ENCODE measurements at regions not wholly inside any gene's neighbourhood (a gene's known extent, or its start where the extent isn't known, plus 50 kb on each side); places are given as distances from the start of the nearest gene placed in this dataset.

- Histone ChIP-seq H3K9me3 (ENCODE audit: control insufficient read depth, low read length) (peaks cover 14% of the 10 kb centered on the region), H3K4me1 (ENCODE audit: control insufficient read depth, insufficient read depth, low read length) (no peaks in the 10 kb centered on the region), H3K4me3 (ENCODE audit: low read length) (no peak overlapping the region), H3K36me3 (ENCODE audit: control insufficient read depth, insufficient read depth, low read length) (no peaks in the 10 kb centered on the region), H3K9ac (ENCODE audit: extremely low read depth, low read length, poor library complexity, severe bottlenecking) (no peak overlapping the region), H3K27me3 (ENCODE audit: control insufficient read depth, insufficient read depth, low read length, poor library complexity, severe bottlenecking) (no peaks in the 10 kb centered on the region), H3K27ac (ENCODE audit: low read depth, low read length) (no peak overlapping the region)
- H3K4me1 Mint-ChIP-seq: no peaks in the 10 kb centered on the region
- WGBS, 2 experiments (ENCODE audit: insufficient coverage in 1 of 2, insufficient read length in 1 of 2): 94% methylated on average over 2 of the region's 2 CpGs; no CpG with 5 or more reads in 1 of the 2 experiments
- no peak overlapping the region for H3K27ac Mint-ChIP-seq
- no peak for TF ChIP-seq CTCF (conservative IDR thresholded peaks at IDR 0.05)
- H3K36me3 Mint-ChIP-seq (ENCODE audit: low read depth): peaks cover 3% of the 10 kb centered on the region
- no peak for DNase-seq
- peaks cover 29% of the 10 kb centered on the region for H3K9me3 Mint-ChIP-seq
- no peak overlapping the region for H3K4me3 Mint-ChIP-seq
- H3K27me3 Mint-ChIP-seq (ENCODE audit: insufficient read depth): no peaks in the 10 kb centered on the region
Measured at GRCh38 chr4:184275766-184276165, 58.1 kb upstream of the ENPP6 start.

DNA sequence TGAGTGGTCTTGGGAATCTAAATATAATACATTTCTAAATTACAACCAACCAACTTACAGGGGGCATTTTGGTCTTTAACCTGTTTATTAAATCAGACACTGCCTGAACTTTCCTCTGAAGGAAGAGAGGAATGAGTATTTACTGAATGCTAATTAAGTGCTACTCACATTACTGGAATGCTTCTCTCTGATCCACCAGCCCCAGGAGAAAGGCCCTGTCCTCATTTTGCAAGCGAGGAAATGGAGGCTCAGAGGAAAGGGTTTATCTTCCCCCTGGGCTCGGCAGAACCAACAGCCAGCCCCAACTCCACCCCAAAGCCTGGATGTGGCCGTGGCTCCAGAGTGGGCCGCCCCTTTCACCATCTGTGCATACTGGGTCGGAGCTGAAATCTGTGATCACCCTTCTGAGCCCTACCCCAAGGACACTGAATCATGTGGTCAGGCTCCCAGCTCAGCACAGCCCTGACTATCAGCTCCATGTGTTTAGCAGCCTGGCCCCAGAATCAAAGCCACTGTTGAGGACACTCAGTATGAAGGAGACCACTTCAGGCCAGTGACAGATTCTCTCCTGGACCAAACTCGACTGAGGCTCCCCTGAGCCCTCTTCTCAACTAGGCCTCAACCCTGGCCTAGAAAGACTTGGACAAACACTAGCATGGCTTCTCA is 56.7 kb upstream of the ENPP6 start:
- Histone ChIP-seq H3K27me3 (ENCODE audit: control insufficient read depth, insufficient read depth, low read length, poor library complexity, severe bottlenecking) (no peaks in the 10 kb centered on the region), H3K9ac (ENCODE audit: extremely low read depth, low read length, poor library complexity, severe bottlenecking) (no peak overlapping the region), H3K4me1 (ENCODE audit: control insufficient read depth, insufficient read depth, low read length) (no peaks in the 10 kb centered on the region), H3K36me3 (ENCODE audit: control insufficient read depth, insufficient read depth, low read length) (no peaks in the 10 kb centered on the region), H3K4me3 (ENCODE audit: low read length) (no peak overlapping the region), H3K9me3 (ENCODE audit: control insufficient read depth, low read length) (peaks cover 14% of the 10 kb centered on the region), H3K27ac (ENCODE audit: low read depth, low read length) (no peak overlapping the region)
- Mint-ChIP-seq H3K4me3 (no peak overlapping the region), H3K36me3 (ENCODE audit: low read depth) (peaks cover 3% of the 10 kb centered on the region), H3K27ac (no peak overlapping the region), H3K9me3 (peaks cover 29% of the 10 kb centered on the region), H3K4me1 (no peaks in the 10 kb centered on the region), H3K27me3 (ENCODE audit: insufficient read depth) (no peaks in the 10 kb centered on the region)
- peak; percentile 44 for DNase-seq
- WGBS, 2 experiments (ENCODE audit: insufficient coverage in 1 of 2, insufficient read length in 1 of 2): 89 to 92% methylated on average over 2 to 6 of the region's 6 CpGs
- no peak for TF ChIP-seq CTCF (conservative IDR thresholded peaks at IDR 0.05)

DNA sequence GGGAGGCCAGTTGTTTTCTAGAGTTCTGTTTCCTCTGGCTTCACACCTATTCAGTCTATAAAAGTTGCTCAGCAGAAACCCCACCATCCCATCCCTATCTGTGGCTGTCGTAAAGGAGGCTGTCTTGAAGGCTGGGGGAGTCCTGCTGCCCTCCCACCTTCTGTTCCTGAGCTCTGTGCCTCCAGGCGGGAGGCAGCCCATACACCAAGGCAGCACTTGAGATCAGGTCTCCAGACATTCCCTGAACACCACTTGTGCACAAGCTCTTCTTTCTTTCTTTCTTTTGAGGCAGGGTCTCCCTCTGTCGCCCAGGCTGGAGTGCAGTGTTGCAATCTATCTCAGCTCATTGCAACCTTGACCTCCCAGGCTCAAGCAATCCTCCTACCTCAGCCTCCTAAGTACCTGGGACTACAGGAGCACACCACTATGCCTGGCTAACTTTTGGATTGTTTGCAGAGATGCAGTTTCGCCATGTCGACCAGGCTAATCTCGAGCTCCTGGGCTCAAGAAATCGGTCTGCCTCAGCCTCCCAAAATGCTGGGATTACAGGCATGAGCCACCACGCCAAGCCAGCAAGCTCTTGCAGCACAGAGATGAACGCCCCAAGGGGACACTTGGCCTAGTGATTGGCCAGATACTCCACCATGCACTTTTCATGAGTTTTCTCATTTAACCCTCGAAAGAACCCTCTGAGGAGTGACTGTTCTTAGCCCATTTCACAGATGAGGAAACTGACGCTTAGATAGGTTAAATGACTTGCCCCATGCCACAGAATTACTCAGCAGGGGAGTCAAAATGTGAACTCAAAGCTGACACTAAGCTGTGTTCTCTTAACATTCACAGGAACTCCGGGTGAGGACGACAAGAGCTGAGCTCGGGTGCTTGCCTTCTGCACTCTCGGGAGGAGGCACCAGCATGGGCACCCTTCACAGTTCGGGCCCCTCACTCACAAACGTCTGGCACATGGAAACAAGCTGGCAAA is 55.8 kb upstream of the ENPP6 start:
- Histone ChIP-seq H3K36me3 (ENCODE audit: control insufficient read depth, insufficient read depth, low read length) (no peaks in the 10 kb centered on the region), H3K4me3 (ENCODE audit: low read length) (no peak overlapping the region), H3K27ac (ENCODE audit: low read depth, low read length) (no peak overlapping the region), H3K9ac (ENCODE audit: extremely low read depth, low read length, poor library complexity, severe bottlenecking) (no peak overlapping the region), H3K9me3 (ENCODE audit: control insufficient read depth, low read length) (peaks cover 14% of the 10 kb centered on the region), H3K27me3 (ENCODE audit: control insufficient read depth, insufficient read depth, low read length, poor library complexity, severe bottlenecking) (no peaks in the 10 kb centered on the region), H3K4me1 (ENCODE audit: control insufficient read depth, insufficient read depth, low read length) (no peaks in the 10 kb centered on the region)
- Mint-ChIP-seq H3K4me1 (no peaks in the 10 kb centered on the region), H3K36me3 (ENCODE audit: low read depth) (peaks cover 3% of the 10 kb centered on the region), H3K4me3 (no peak overlapping the region), H3K27me3 (ENCODE audit: insufficient read depth) (no peaks in the 10 kb centered on the region), H3K9me3 (peaks cover 29% of the 10 kb centered on the region), H3K27ac (no peak overlapping the region)
- peak; percentile 34 for DNase-seq
- no peak for TF ChIP-seq CTCF (conservative IDR thresholded peaks at IDR 0.05)
- WGBS, 2 experiments (ENCODE audit: insufficient coverage in 1 of 2, insufficient read length in 1 of 2): 86 to 89% methylated on average over 13 to 17 of the region's 17 CpGs

All from endodermal cell (in vitro differentiated cells).